ENCODE measurements at regions not wholly inside any gene's neighbourhood (a gene's known extent, or its start where the extent isn't known, plus 50 kb on each side); places are given as distances from the start of the nearest gene placed in this dataset.

- TF ChIP-seq EZH2 (IDR thresholded peaks at IDR 0.05; ENCODE audit: insufficient read depth, poor library complexity, severe bottlenecking), result no peak
- no peak for TF ChIP-seq EZH2phosphoT487 (IDR thresholded peaks at IDR 0.05; ENCODE audit: insufficient read depth, low read depth)
Measured at GRCh38 chr7:110283056-110283455, 807.9 kb upstream of the LRRN3 start.
